Astrocyte (in vitro differentiated cells and primary cell): ENCODE measurements at regions not wholly inside any gene's neighbourhood (a gene's known extent, or its start where the extent isn't known, plus 50 kb on each side); places are given as distances from the start of the nearest gene placed in this dataset.

Experiments used
- CTCF ChIP-seq: IDR thresholded peaks from 2 replicates; pipeline ENCODE4 v1.5.1; 2011; ENCODE audit warnings: low read depth, mild to moderate bottlenecking, inconsistent platforms, low read length, moderate library complexity; ENCODE audit not compliant: insufficient read depth
- EZH2 ChIP-seq: IDR thresholded peaks from 2 replicates; pipeline ENCODE4 v1.6.1; 2012; ENCODE audit warnings: mild to moderate bottlenecking, low read length, inconsistent platforms; ENCODE audit not compliant: insufficient read depth

- TF ChIP-seq CTCF (no peak), EZH2 (no peak)
These were observed 244.3 kb downstream of the OLFM4 start for GRCh38 chr13:53272873-53273272.
